Chondrocyte (in vitro differentiated cells): ENCODE measurements at regions not wholly inside any gene's neighbourhood (a gene's known extent, or its start where the extent isn't known, plus 50 kb on each side); places are given as distances from the start of the nearest gene placed in this dataset.

Experiments used
- DNase-seq: peaks from one replicate; pipeline ENCODE4 v3.0.0; 2021; ENCODE audit warnings: mixed read lengths, low spot score
- H3K27ac Mint-ChIP-seq: one replicate; pipeline ENCODE4 v1.8.0; 2021; ENCODE audit warnings: mild to moderate bottlenecking, moderate library complexity, mixed read lengths; ENCODE audit not compliant: unreplicated experiment
- H3K27me3 Mint-ChIP-seq: 2 replicates; pipeline ENCODE4 v1.8.0; 2021; ENCODE audit warnings: low read depth, mixed read lengths
- H3K36me3 Mint-ChIP-seq: 2 replicates; pipeline ENCODE4 v1.8.0; 2021; ENCODE audit warnings: low read depth, mixed read lengths
- H3K4me1 Mint-ChIP-seq: 2 replicates; pipeline ENCODE4 v1.8.0; 2021; ENCODE audit warnings: low read depth, mild to moderate bottlenecking, mixed read lengths
- H3K4me3 Mint-ChIP-seq: one replicate; pipeline ENCODE4 v1.8.0; 2021; ENCODE audit warnings: mild to moderate bottlenecking, moderate library complexity, mixed read lengths; ENCODE audit not compliant: unreplicated experiment
- H3K9me3 Mint-ChIP-seq: 2 replicates; pipeline ENCODE4 v1.8.0; 2021; ENCODE audit warnings: low read depth, mixed read lengths
- CTCF ChIP-seq: fragments of 200-600 bp; sonication (generic); IDR thresholded peaks from 2 replicates; pipeline ENCODE4 v1.5.0; 2021; ENCODE audit warnings: antibody characterized with exemption, mild to moderate bottlenecking, moderate library complexity

GRCh38 chr6:144588697-144589325, 303.7 kb downstream of the UTRN start:
- no peak for TF ChIP-seq CTCF
- peaks cover 18% of the 10 kb centered on the region for H3K4me1 Mint-ChIP-seq
- peaks cover 6% of the 10 kb centered on the region for H3K36me3 Mint-ChIP-seq
- H3K27ac Mint-ChIP-seq, result no peak overlapping the region
- H3K9me3 Mint-ChIP-seq, result no peaks in the 10 kb centered on the region
- no peak overlapping the region for H3K4me3 Mint-ChIP-seq
- DNase-seq, result no peak
- H3K27me3 Mint-ChIP-seq, result no peaks in the 10 kb centered on the region

- Mint-ChIP-seq H3K9me3 (no peaks in the 10 kb centered on the region), H3K4me3 (no peak overlapping the region), H3K27me3 (no peaks in the 10 kb centered on the region), H3K4me1 (peaks cover 15% of the 10 kb centered on the region), H3K27ac (no peak overlapping the region), H3K36me3 (peaks cover 6% of the 10 kb centered on the region)
- DNase-seq, result no peak
- no peak for TF ChIP-seq CTCF
Measured at GRCh38 chr6:144590532-144590931, 305.4 kb downstream of the UTRN start.

- H3K27ac Mint-ChIP-seq, result no peak overlapping the region
Measured at GRCh38 chr6:144593392-144593791, 308.3 kb downstream of the UTRN start.

GRCh38 chr6:144594585-144594984, 309.4 kb downstream of the UTRN start:
- no peak overlapping the region for H3K27ac Mint-ChIP-seq
- no peaks in the 10 kb centered on the region for H3K9me3 Mint-ChIP-seq
- H3K4me1 Mint-ChIP-seq, result peaks cover 3% of the 10 kb centered on the region
- H3K4me3 Mint-ChIP-seq, result no peak overlapping the region
- TF ChIP-seq CTCF, result no peak
- peaks cover 5% of the 10 kb centered on the region for H3K36me3 Mint-ChIP-seq
- no peak for DNase-seq
- H3K27me3 Mint-ChIP-seq, result no peaks in the 10 kb centered on the region

More at GRCh38 chr6:144593392-144593791, 308.3 kb downstream of the UTRN start:
- Mint-ChIP-seq H3K4me1 (peaks cover 3% of the 10 kb centered on the region), H3K27me3 (no peaks in the 10 kb centered on the region), H3K9me3 (no peaks in the 10 kb centered on the region), H3K36me3 (peaks cover 5% of the 10 kb centered on the region), H3K4me3 (no peak overlapping the region)
- DNase-seq, result no peak
- no peak for TF ChIP-seq CTCF

GRCh38 chr6:144595266-144595665, 310.1 kb downstream of the UTRN start:
- Mint-ChIP-seq H3K4me1 (peaks cover 3% of the 10 kb centered on the region), H3K36me3 (peaks cover 8% of the 10 kb centered on the region), H3K9me3 (peaks cover 3% of the 10 kb centered on the region), H3K4me3 (no peak overlapping the region), H3K27ac (no peak overlapping the region), H3K27me3 (no peaks in the 10 kb centered on the region)
- no peak for DNase-seq
- TF ChIP-seq CTCF, result no peak
